GM19035 (cell line): ENCODE measurements at regions not wholly inside any gene's neighbourhood (a gene's known extent, or its start where the extent isn't known, plus 50 kb on each side); places are given as distances from the start of the nearest gene placed in this dataset.
"Not testable (repeated sequence)": the region's sequence is repeated elsewhere in the genome, so short reads cannot be mapped to it uniquely, and the experiment has no call there.

Experiments used
- ATAC-seq: cut with Tn5 transposase; IDR thresholded peaks from one replicate; pipeline ENCODE4 v1.9.1; 2021; ENCODE audit not compliant: unreplicated experiment

DNA sequence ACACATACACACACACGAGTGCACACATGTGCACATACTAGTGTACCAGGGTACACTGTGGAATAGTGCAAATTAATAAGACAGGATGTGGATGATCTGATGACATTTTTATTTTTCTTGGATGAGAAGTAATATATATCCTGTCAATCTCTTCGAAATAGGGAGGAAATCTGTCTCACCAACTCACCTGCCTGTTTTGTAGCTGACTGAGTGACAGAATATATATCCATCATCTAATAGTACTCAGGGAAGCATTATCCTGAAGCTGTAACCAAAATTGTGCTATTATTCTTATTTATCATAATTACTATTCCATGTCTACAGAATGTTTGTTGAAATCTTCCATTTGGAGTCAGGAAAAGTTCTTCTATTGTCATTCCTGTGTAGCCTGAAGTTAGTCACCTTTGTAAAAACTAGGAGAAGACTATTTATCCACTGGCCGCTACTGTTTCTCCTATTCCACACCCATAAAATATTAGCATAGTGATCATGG, 888.0 kb downstream of the TRAM1L1 start:
- no peak for ATAC-seq

- no peak for ATAC-seq
These were observed 902.1 kb downstream of the TRAM1L1 start for GRCh38 chr4:116183241-116183640.

GRCh38 chr4:116180157-116180601, 905.2 kb downstream of the TRAM1L1 start:
- no peak for ATAC-seq

DNA sequence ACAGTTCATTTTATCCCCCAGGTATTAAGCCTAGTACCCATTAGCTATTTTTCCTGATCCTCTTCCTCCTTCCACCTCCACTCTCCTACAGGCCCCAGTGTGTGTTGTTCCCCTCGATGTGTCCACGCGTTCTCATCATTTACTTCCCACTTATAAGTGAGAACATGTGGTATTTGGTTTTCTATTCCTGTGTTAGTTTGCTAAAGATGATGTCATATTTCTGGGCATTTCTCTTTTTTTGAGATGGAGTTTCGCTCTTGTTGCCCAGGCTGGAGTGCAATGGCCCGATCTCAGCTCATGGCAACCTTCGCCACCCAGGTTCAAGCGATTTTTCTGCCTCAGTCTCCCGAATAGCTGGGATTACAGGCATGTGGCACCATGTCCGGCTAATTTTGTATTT, 934.0 kb downstream of the TRAM1L1 start:
- not testable (repeated sequence) for ATAC-seq

- no peak for ATAC-seq
These were observed 935.2 kb downstream of the TRAM1L1 start for GRCh38 chr4:116150152-116150551.

GRCh38 chr4:116143198-116143597, 942.2 kb downstream of the TRAM1L1 start:
- ATAC-seq = no peak

- no peak for ATAC-seq
These were observed 952.4 kb downstream of the TRAM1L1 start for GRCh38 chr4:116132946-116133345.

GRCh38 chr4:116126794-116127193, 958.6 kb downstream of the TRAM1L1 start:
- no peak for ATAC-seq

DNA sequence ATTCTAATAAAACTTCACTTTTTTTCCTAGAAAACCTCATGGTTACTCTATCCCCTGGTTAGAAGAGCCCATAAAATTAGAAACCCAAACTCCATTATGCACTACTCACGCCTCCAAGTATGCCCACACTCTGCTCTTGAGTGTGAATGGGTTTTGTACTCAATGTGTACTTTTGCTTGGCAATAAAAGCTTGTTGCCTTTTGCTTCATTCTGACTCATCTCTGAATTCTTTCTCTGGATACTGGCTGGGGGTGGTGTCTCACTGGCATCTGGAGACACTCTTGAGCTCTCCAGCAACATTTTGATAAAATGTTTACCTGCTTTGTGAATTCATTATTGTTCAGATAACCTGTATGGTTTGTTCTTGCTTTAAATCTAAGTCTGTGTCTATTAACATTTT, 963.3 kb downstream of the TRAM1L1 start:
- ATAC-seq = no peak

GRCh38 chr4:116118221-116118620, 967.2 kb downstream of the TRAM1L1 start:
- ATAC-seq = no peak

DNA sequence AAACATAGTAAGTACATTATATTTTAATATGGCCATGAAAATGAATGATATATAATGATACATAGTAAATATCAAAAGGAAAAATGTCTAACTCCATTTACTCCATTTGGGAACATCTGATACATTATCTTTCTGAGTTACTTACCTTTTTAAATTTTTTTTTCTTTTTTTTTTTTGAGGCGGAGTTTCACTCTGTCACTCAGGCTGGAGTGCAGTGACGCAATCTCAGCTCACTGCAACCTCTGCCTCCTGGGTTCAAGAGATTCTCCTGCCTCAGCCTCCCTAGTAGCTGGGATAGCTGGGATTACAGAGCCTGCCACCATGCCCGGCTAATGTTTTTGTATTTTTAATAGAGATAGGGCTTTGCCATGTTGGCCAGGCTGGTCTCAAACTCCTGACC, 972.5 kb downstream of the TRAM1L1 start:
- ATAC-seq = not testable (repeated sequence)

DNA sequence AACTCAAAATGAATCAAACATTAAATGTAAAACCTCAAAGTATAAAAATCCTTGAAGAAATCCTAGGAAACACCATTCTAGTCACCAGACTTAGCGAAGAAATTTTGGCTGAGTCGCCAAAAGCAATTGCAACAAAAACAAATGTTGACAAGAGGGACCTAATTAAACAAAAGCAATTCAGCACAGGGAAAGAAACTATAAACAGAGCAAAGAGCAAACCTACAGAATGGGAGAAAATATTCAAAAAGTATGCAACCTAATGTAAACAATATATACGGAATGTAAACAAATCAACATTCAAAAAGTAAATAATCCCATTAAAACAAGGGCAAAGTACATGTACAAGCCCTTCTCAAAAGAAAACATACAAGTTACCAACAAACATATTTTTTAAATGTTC, 974.7 kb downstream of the TRAM1L1 start:
- no peak for ATAC-seq

DNA sequence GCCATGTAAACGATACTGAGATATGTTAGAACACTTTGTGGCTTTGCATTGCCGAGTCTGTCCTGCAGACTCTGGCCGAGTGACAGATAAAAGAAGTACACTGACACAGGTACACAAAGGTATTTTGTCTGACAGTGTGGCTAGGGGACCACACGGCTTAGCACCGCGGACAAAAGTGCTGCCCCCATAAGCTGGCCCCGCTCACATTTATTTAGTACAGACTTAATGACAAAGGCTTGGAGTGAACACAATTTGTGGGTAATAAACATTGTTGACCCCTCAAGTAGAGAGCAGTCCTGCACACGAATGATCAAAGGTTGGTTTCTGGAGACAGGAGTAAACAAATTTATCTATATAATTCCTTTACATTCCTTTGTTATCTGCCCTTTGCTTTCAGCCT, 976.8 kb downstream of the TRAM1L1 start:
- ATAC-seq = no peak

DNA sequence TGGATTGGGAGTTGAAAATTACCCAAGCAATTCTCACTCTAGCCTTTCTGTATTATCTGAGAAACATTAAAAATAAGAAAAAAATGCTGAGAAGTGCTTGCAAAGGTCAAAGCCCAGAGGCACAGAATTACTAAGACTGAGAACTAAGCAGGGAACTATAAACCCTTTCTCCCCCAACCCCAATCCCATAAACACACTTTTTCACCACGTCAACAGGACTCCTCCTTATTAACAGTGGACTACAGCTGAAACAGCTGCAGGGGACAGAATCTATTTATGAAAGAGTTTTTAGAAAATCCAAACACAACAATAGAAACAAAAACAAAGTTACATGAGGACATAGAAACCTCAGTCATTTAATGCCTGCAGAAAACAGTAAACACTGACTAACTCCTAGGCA, 984.1 kb downstream of the TRAM1L1 start:
- ATAC-seq = no peak

GRCh38 chr4:116099596-116099995, 985.8 kb downstream of the TRAM1L1 start:
- no peak for ATAC-seq

GRCh38 chr4:116097353-116097752, 983.9 kb upstream of the NDST4 start:
- ATAC-seq = not testable (repeated sequence)

DNA sequence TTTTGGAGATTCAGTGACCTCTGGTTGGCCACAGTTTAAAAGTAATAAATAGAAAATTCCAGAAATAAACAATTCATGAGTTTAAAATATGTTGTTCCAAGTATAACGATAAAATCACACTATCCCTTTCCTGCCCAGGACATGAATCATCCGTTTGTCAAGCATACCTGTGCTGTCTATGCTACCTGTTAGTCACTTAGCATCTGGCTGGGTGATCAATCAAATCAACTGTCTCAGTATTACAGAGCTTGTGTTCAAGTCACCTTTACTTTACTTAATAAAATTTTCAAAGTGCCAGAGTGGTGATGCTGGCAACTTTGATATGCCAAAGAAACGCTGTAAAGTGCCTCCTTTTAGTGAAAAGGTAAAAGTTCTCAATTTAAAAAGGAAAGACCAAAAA, 979.5 kb upstream of the NDST4 start:
- ATAC-seq = no peak

DNA sequence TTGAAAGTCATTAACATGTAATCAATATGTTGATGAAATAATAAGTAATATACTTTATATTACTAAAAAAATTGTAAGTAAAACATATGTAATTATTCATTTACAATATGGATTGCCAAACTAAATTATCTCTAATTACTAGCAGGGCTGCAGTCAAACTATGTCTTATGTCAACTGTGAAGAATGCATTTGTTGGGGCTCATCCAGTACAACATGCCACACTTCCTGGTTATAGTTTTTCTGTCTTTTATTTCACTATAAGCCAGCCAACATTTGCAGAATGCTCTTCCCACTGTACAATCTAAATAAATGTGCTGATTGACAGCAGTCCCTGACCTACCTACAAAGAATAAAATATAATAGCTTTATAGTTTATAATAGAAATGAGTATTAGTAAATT, 975.4 kb upstream of the NDST4 start:
- no peak for ATAC-seq

DNA sequence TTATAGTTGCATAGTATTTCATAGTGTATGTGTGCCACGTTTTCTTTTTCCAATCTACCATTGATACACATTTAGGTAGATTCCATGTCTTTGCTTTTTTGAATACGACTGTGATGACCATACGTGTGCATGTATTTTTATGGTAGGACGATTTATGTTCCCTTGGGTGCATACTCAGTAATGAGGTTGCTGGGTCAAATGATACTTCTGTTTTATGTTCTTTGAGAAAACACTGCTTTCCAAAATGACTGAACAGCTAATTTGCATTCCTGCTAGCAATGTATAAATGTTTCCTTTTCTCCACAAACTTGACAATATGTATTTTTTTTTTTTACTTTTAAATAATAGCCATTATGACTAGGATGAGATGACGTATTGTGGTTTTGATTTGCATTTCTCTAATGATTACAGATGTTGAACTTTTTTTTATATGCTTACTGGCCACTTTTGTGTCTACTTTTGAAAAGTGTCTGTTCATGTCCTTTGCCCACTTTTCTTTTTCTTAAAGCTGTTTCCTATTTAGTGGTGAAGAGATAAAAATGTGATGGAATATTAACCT, 969.5 kb upstream of the NDST4 start:
- no peak for ATAC-seq

DNA sequence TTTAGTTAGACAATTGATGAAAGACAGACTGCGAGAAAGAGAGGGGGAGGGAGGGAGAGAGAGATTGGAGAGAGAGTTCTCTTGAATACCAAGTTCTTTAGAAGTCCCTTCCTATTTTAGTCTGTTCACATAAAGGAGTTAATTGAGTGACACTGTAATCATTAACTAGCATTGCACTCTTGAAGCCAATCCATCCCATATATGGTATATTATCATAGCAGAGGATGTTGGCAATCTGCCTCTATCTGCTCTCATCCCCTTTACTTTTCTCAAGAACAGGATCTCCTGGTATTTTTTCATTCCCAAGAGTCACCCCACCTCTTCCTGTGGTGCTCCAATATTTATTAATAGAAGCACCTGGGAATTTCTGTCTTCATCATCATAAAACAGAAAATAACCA, 959.6 kb upstream of the NDST4 start:
- ATAC-seq = no peak

- ATAC-seq = no peak
These were observed 956.9 kb upstream of the NDST4 start for GRCh38 chr4:116070283-116070682.

GRCh38 chr4:116066711-116067245, 953.4 kb upstream of the NDST4 start:
- ATAC-seq = no peak

- ATAC-seq = no peak
These were observed 950.9 kb upstream of the NDST4 start for GRCh38 chr4:116064331-116064730.
